SU-DHL-6 (cell line): ENCODE measurements at regions not wholly inside any gene's neighbourhood (a gene's known extent, or its start where the extent isn't known, plus 50 kb on each side); places are given as distances from the start of the nearest gene placed in this dataset.

Experiments used
- EZH2phosphoT487 ChIP-seq: fragments of 200-600 bp; sonication (generic), shearing (Covaris generic); conservative IDR thresholded peaks from 2 replicates; pipeline ENCODE4 v1.6.1; 2018; ENCODE audit warnings: mild to moderate bottlenecking, antibody characterized with exemption, low read length, moderate library complexity, mixed read lengths
- TF ChIP-seq, protein P1 (sequence below): fragments of 200-600 bp; sonication (generic); IDR thresholded peaks from one replicate; pipeline ENCODE4 v1.5.1; 2017; ENCODE audit warnings: antibody characterized with exemption, mild to moderate bottlenecking, low read length, moderate library complexity; ENCODE audit not compliant: insufficient read depth, poor library complexity, severe bottlenecking

DNA sequence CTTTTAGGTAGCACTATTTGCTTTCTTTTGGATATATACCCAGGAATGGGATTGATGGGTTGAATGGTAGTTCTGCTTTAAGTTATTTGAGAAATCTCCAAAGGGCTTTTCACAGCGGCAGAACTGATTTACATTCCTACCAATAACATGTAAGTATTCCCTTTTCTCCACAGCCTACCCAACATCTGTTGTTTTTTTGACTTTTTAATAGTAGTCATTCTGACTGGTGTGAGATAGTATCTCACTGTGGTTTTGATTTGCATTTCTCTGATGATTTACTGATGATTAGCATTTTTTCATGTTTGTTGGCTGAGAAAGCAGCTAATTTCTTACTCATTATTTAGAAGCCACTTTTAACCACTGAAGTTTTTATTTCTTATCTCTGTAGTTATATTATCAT lies 221.1 kb upstream of the ACTBL2 start:
- TF ChIP-seq, protein P1, sequence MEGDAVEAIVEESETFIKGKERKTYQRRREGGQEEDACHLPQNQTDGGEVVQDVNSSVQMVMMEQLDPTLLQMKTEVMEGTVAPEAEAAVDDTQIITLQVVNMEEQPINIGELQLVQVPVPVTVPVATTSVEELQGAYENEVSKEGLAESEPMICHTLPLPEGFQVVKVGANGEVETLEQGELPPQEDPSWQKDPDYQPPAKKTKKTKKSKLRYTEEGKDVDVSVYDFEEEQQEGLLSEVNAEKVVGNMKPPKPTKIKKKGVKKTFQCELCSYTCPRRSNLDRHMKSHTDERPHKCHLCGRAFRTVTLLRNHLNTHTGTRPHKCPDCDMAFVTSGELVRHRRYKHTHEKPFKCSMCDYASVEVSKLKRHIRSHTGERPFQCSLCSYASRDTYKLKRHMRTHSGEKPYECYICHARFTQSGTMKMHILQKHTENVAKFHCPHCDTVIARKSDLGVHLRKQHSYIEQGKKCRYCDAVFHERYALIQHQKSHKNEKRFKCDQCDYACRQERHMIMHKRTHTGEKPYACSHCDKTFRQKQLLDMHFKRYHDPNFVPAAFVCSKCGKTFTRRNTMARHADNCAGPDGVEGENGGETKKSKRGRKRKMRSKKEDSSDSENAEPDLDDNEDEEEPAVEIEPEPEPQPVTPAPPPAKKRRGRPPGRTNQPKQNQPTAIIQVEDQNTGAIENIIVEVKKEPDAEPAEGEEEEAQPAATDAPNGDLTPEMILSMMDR = no peak
- TF ChIP-seq EZH2phosphoT487 = no peak
